Neural progenitor cell (in vitro differentiated cells): ENCODE measurements at regions not wholly inside any gene's neighbourhood (a gene's known extent, or its start where the extent isn't known, plus 50 kb on each side); places are given as distances from the start of the nearest gene placed in this dataset.
A peak's percentile ranks its signal among the peaks of the same experiment; 100 is the strongest.

Source experiments
- DNase-seq: peaks from one replicate; pipeline ENCODE4 v3.0.0-alpha.2; 2016; ENCODE audit warnings: low spot score
- H2AFZ ChIP-seq: fragments of 200-600 bp; sonication (generic); replicated peaks from 2 replicates; pipeline ENCODE4 v1.6.1; 2016; ENCODE audit warnings: antibody characterized with exemption
- H3F3A ChIP-seq: fragments of 200-600 bp; sonication (generic); 2 replicates; pipeline ENCODE4 v1.6.1; 2016; ENCODE audit warnings: antibody characterized with exemption, low read depth
- H3K27ac ChIP-seq: fragments of 200-600 bp; sonication (generic); 2 replicates; pipeline ENCODE4 v1.5.1; 2016; ENCODE audit warnings: mild to moderate bottlenecking
- H3K27me3 ChIP-seq: fragments of 200-600 bp; sonication (generic); 2 replicates; pipeline ENCODE4 v1.6.1; 2016; ENCODE audit warnings: mild to moderate bottlenecking, moderate library complexity
- H3K36me3 ChIP-seq: fragments of 200-600 bp; sonication (generic); 2 replicates; pipeline ENCODE4 v1.5.1; 2016
- H3K4me1 ChIP-seq: fragments of 200-600 bp; sonication (generic); 2 replicates; pipeline ENCODE4 v1.6.1; 2016; ENCODE audit warnings: mixed run types
- H3K4me2 ChIP-seq: fragments of 200-600 bp; sonication (generic); 2 replicates; pipeline ENCODE4 v1.6.1; 2016
- H3K4me3 ChIP-seq: fragments of 200-600 bp; sonication (generic); 2 replicates; pipeline ENCODE4 v1.5.1; 2016
- H3K79me2 ChIP-seq: fragments of 200-600 bp; sonication (generic); 2 replicates; pipeline ENCODE4 v1.6.1; 2016; ENCODE audit warnings: low read depth
- H3K9ac ChIP-seq: fragments of 200-600 bp; sonication (generic); 2 replicates; pipeline ENCODE4 v1.6.1; 2016
- H3K9me3 ChIP-seq: fragments of 200-600 bp; sonication (generic); 2 replicates; pipeline ENCODE4 v1.5.1; 2016; ENCODE audit warnings: low read depth
- H4K20me1 ChIP-seq: fragments of 200-600 bp; sonication (generic); 2 replicates; pipeline ENCODE4 v1.6.1; 2016; ENCODE audit warnings: low read depth
- H3K27ac Mint-ChIP-seq: 3 replicates; pipeline ENCODE4 v1.8.0; 2021; ENCODE audit warnings: mixed read lengths
- H3K27me3 Mint-ChIP-seq: 2 replicates; pipeline ENCODE4 v1.8.0; 2022; ENCODE audit warnings: low read depth, mild to moderate bottlenecking, inconsistent platforms, moderate library complexity, mixed read lengths; ENCODE audit not compliant: insufficient read depth
- H3K36me3 Mint-ChIP-seq: 3 replicates; pipeline ENCODE4 v1.8.0; 2021; ENCODE audit warnings: mixed read lengths
- H3K4me1 Mint-ChIP-seq: 3 replicates; pipeline ENCODE4 v1.8.0; 2021; ENCODE audit warnings: mixed read lengths
- H3K4me3 Mint-ChIP-seq: 3 replicates; pipeline ENCODE4 v1.8.0; 2021; ENCODE audit warnings: mild to moderate bottlenecking, moderate library complexity, mixed read lengths
- H3K9me3 Mint-ChIP-seq: 3 replicates; pipeline ENCODE4 v1.8.0; 2020; ENCODE audit warnings: mixed read lengths
- CTCF ChIP-seq: fragments of 200-600 bp; sonication (generic); IDR thresholded peaks from 2 replicates; pipeline ENCODE4 v1.5.1; 2017; ENCODE audit warnings: antibody characterized with exemption, mild to moderate bottlenecking
- EZH2 ChIP-seq: fragments of 200-600 bp; sonication (generic); IDR thresholded peaks from 2 replicates; pipeline ENCODE4 v1.6.1; 2017; ENCODE audit warnings: antibody characterized with exemption, mild to moderate bottlenecking, moderate library complexity
- EZH2phosphoT487 ChIP-seq: fragments of 200-600 bp; sonication (generic); IDR thresholded peaks from 2 replicates; pipeline ENCODE4 v1.6.1; 2017; ENCODE audit warnings: antibody characterized with exemption

- no peaks in the 10 kb centered on the region for H3K27me3 ChIP-seq
- no peak overlapping the region for H3K27ac ChIP-seq
- TF ChIP-seq EZH2phosphoT487 = no peak
- TF ChIP-seq CTCF = no peak
- no peak for TF ChIP-seq EZH2
- H3K9ac ChIP-seq = no peak overlapping the region
- H3K9me3 ChIP-seq = peaks cover 17% of the 10 kb centered on the region
- Mint-ChIP-seq H3K4me1 (no peaks in the 10 kb centered on the region), H3K27me3 (peaks cover 2% of the 10 kb centered on the region), H3K9me3 (peaks cover 13% of the 10 kb centered on the region), H3K36me3 (no peaks in the 10 kb centered on the region), H3K4me3 (no peak overlapping the region), H3K27ac (no peak overlapping the region)
- no peaks in the 10 kb centered on the region for H3K4me1 ChIP-seq
- no peak overlapping the region for H3K4me2 ChIP-seq
- no peak overlapping the region for H3K4me3 ChIP-seq
- no peaks in the 10 kb centered on the region for H3F3A ChIP-seq
- H4K20me1 ChIP-seq = no peaks in the 10 kb centered on the region
- no peak for DNase-seq
- no peaks in the 10 kb centered on the region for H3K79me2 ChIP-seq
- no peak overlapping the region for H2AFZ ChIP-seq
- H3K36me3 ChIP-seq = peaks cover 3% of the 10 kb centered on the region
Measured at GRCh38 chr5:97907646-97908400, 724.8 kb upstream of the RIOK2 start.

- peaks cover 2% of the 10 kb centered on the region for H3K27me3 Mint-ChIP-seq
- no peaks in the 10 kb centered on the region for H3K4me1 ChIP-seq
- H3K9me3 ChIP-seq = peaks cover 5% of the 10 kb centered on the region
- H3K36me3 Mint-ChIP-seq = no peaks in the 10 kb centered on the region
- TF ChIP-seq CTCF = no peak
- TF ChIP-seq EZH2 = no peak
- TF ChIP-seq EZH2phosphoT487 = no peak
- no peak overlapping the region for H3K9ac ChIP-seq
- H3K9me3 Mint-ChIP-seq = peaks cover 3% of the 10 kb centered on the region
- H3K4me2 ChIP-seq = no peak overlapping the region
- H3K4me3 Mint-ChIP-seq = no peak overlapping the region
- H3K27me3 ChIP-seq = no peaks in the 10 kb centered on the region
- H3F3A ChIP-seq = no peaks in the 10 kb centered on the region
- no peak for DNase-seq
- H3K36me3 ChIP-seq = peaks cover 3% of the 10 kb centered on the region
- H3K27ac Mint-ChIP-seq = no peak overlapping the region
- no peaks in the 10 kb centered on the region for H3K79me2 ChIP-seq
- no peaks in the 10 kb centered on the region for H4K20me1 ChIP-seq
- H3K4me1 Mint-ChIP-seq = no peaks in the 10 kb centered on the region
- H3K27ac ChIP-seq = no peak overlapping the region
- no peak overlapping the region for H2AFZ ChIP-seq
- H3K4me3 ChIP-seq = no peak overlapping the region
Measured at GRCh38 chr5:97909541-97909940, 726.5 kb upstream of the RIOK2 start.

GRCh38 chr5:97914483-97914882 lies 731.4 kb upstream of the RIOK2 start:
- Histone ChIP-seq H3K4me2 (no peak overlapping the region), H3K27me3 (no peaks in the 10 kb centered on the region), H3K27ac (no peak overlapping the region), H3K79me2 (no peaks in the 10 kb centered on the region), H4K20me1 (no peaks in the 10 kb centered on the region), H3K4me1 (no peaks in the 10 kb centered on the region), H2AFZ (peak overlapping the region; percentile 57), H3F3A (no peaks in the 10 kb centered on the region), H3K9ac (no peak overlapping the region), H3K9me3 (no peaks in the 10 kb centered on the region), H3K4me3 (no peak overlapping the region), H3K36me3 (no peaks in the 10 kb centered on the region)
- no peak overlapping the region for H3K27ac Mint-ChIP-seq
- H3K9me3 Mint-ChIP-seq = no peaks in the 10 kb centered on the region
- no peak overlapping the region for H3K4me3 Mint-ChIP-seq
- TF ChIP-seq EZH2phosphoT487 = no peak
- TF ChIP-seq EZH2 = no peak
- no peak for TF ChIP-seq CTCF
- no peaks in the 10 kb centered on the region for H3K36me3 Mint-ChIP-seq
- no peak for DNase-seq
- H3K27me3 Mint-ChIP-seq = no peaks in the 10 kb centered on the region
- H3K4me1 Mint-ChIP-seq = no peaks in the 10 kb centered on the region
